ENCODE measurements at regions not wholly inside any gene's neighbourhood (a gene's known extent, or its start where the extent isn't known, plus 50 kb on each side); places are given as distances from the start of the nearest gene placed in this dataset.
A peak's percentile ranks its signal among the peaks of the same experiment; 100 is the strongest.

DNA sequence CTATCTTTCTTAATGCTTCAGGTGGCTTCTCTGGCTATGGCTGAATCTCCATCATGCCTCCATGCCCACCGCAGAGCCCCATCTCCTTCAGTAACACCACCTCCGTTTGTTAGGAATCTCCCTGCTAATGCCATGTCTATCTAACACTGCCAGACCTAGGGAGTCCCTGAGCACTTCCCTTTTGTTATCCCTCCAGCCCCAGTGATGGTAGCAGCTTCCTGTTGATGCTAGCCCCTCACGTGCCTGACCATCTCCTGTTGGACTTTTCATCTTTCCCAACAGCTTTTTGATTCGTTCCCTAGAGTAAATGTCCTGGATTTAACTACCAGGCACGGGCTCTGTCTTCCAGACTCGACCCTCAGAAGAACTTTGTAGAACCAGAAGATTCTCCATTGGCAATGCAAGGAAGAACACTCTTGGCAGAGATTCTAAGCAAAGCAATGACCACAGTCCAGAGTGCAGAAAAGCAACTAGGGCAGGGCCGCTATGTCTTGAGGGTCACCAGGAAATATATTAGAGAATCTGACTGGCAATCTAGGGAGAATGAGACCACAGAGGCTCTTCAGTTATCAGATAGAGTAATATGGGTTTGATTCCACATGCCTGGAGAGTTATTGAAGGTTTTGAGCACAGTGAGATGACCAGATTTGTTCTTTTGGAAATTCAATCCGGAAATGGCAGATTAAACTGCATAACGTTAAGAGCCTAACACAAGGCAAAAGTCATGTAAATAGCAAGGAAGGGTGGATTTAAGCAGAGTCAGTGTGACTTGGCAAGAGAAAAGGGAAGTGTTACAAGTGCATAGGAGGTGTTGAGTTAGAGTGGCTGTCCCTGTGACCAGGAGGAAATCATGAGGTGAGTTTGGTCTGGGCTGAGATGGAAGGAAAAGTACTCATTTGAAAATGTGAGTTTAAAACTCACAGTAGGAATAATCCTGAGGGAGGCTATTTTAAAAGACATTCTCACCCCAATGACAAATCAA lies 555.2 kb downstream of the ACTL7B start:
- TF ChIP-seq, protein P1, sequence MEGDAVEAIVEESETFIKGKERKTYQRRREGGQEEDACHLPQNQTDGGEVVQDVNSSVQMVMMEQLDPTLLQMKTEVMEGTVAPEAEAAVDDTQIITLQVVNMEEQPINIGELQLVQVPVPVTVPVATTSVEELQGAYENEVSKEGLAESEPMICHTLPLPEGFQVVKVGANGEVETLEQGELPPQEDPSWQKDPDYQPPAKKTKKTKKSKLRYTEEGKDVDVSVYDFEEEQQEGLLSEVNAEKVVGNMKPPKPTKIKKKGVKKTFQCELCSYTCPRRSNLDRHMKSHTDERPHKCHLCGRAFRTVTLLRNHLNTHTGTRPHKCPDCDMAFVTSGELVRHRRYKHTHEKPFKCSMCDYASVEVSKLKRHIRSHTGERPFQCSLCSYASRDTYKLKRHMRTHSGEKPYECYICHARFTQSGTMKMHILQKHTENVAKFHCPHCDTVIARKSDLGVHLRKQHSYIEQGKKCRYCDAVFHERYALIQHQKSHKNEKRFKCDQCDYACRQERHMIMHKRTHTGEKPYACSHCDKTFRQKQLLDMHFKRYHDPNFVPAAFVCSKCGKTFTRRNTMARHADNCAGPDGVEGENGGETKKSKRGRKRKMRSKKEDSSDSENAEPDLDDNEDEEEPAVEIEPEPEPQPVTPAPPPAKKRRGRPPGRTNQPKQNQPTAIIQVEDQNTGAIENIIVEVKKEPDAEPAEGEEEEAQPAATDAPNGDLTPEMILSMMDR (IDR thresholded peaks at IDR 0.05; ENCODE audit: poor library complexity): no peak
- no peak for TF ChIP-seq EZH2 (IDR thresholded peaks at IDR 0.05; ENCODE audit: borderline replicate concordance)
- TF ChIP-seq EZH2phosphoT487 (IDR thresholded peaks at IDR 0.05; ENCODE audit: low read depth, severe bottlenecking, unreplicated experiment): no peak
- H3K36me3 ChIP-seq (replicated peaks; ENCODE audit: insufficient read depth, low read depth): no peaks in the 10 kb centered on the region
- no peak for DNase-seq (ENCODE audit: low spot score)
- no peaks in the 10 kb centered on the region for H3K4me1 ChIP-seq (ENCODE audit: insufficient read depth)
- no peaks in the 10 kb centered on the region for H3K9me2 ChIP-seq (replicated peaks; ENCODE audit: insufficient read depth)
- H2AFZ ChIP-seq: no peak overlapping the region
- no peaks in the 10 kb centered on the region for H4K20me1 ChIP-seq (ENCODE audit: insufficient read depth, poor library complexity, severe bottlenecking)
- no peak overlapping the region for H3K4me3 ChIP-seq
- no peaks in the 10 kb centered on the region for H3K79me2 ChIP-seq
- H3K27ac ChIP-seq: no peak overlapping the region
- no peaks in the 10 kb centered on the region for H3K27me3 ChIP-seq
- WGBS (ENCODE audit: low lambda C conversion rate, missing lambda C conversion rate): 90% methylated on average over 9 of the region's 9 CpGs
- H3K4me2 ChIP-seq: no peak overlapping the region
- no peaks in the 10 kb centered on the region for H3K9me3 ChIP-seq (ENCODE audit: low read depth)

DNA sequence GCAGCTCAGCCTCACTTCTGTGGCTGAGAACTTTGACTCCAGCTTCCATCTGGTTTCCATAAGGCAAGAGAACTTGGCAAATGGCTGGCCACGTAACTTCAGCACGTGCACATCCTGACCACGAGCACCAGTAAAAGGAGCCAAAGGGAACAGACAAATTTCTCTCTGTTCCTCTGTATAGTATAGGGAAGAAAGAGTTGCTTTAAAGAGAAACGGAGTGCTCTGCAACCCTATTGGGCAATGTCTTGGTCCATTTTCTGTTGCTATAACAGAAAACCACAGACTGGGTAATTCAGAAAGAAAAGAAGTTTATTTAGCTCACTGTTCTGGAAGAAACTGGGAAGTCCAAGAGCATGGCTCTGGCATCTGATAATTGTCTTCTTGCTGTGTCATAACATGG lies 558.7 kb downstream of the ACTL7B start:
- Histone ChIP-seq H4K20me1 (ENCODE audit: insufficient read depth, poor library complexity, severe bottlenecking) (no peaks in the 10 kb centered on the region), H3K27ac (peak overlapping the region; percentile 5), H3K27me3 (no peaks in the 10 kb centered on the region), H2AFZ (no peak overlapping the region), H3K9me3 (ENCODE audit: low read depth) (no peaks in the 10 kb centered on the region), H3K4me1 (ENCODE audit: insufficient read depth) (no peaks in the 10 kb centered on the region), H3K36me3 (replicated peaks; ENCODE audit: insufficient read depth, low read depth) (no peaks in the 10 kb centered on the region), H3K9me2 (replicated peaks; ENCODE audit: insufficient read depth) (no peaks in the 10 kb centered on the region), H3K79me2 (no peaks in the 10 kb centered on the region), H3K4me3 (no peak overlapping the region), H3K4me2 (no peak overlapping the region)
- WGBS (ENCODE audit: low lambda C conversion rate, missing lambda C conversion rate): 72% methylated on average over 4 of the region's 4 CpGs
- no peak for TF ChIP-seq EZH2 (IDR thresholded peaks at IDR 0.05; ENCODE audit: borderline replicate concordance)
- DNase-seq (ENCODE audit: low spot score): no peak

DNA sequence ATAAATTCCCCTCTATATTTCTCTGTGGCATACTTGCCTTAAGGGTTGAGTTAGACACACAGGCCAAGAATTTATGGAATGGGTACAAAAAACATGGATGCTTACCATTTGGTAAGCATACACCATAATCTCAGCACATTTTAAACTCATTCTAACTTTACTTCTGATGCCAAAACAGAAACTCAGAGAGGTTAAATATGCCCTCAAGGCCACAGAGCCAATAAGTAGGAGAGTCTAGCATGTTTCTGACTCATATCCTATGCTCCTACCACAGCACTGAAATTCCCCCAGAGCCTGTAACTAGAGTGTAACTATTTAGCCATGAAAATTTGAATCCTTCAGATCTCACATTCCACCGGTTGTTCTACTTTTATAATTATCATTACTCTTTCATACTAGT lies 559.7 kb downstream of the ACTL7B start:
- 79% methylated on average over 1 of the region's 1 CpG for WGBS (ENCODE audit: low lambda C conversion rate, missing lambda C conversion rate)
- Histone ChIP-seq H3K9me3 (ENCODE audit: low read depth) (no peaks in the 10 kb centered on the region), H3K4me2 (no peak overlapping the region), H3K79me2 (no peaks in the 10 kb centered on the region), H3K9me2 (replicated peaks; ENCODE audit: insufficient read depth) (no peaks in the 10 kb centered on the region), H3K4me1 (ENCODE audit: insufficient read depth) (no peaks in the 10 kb centered on the region), H3K27me3 (no peaks in the 10 kb centered on the region), H4K20me1 (ENCODE audit: insufficient read depth, poor library complexity, severe bottlenecking) (no peaks in the 10 kb centered on the region), H2AFZ (no peak overlapping the region), H3K4me3 (no peak overlapping the region), H3K36me3 (replicated peaks; ENCODE audit: insufficient read depth, low read depth) (no peaks in the 10 kb centered on the region), H3K27ac (peak overlapping the region; percentile 16)
- TF ChIP-seq EZH2 (IDR thresholded peaks at IDR 0.05; ENCODE audit: borderline replicate concordance): no peak
- TF ChIP-seq, protein P1 (IDR thresholded peaks at IDR 0.05; ENCODE audit: poor library complexity): no peak
- no peak for TF ChIP-seq EZH2phosphoT487 (IDR thresholded peaks at IDR 0.05; ENCODE audit: low read depth, severe bottlenecking, unreplicated experiment)
- no peak for DNase-seq (ENCODE audit: low spot score)

DNA sequence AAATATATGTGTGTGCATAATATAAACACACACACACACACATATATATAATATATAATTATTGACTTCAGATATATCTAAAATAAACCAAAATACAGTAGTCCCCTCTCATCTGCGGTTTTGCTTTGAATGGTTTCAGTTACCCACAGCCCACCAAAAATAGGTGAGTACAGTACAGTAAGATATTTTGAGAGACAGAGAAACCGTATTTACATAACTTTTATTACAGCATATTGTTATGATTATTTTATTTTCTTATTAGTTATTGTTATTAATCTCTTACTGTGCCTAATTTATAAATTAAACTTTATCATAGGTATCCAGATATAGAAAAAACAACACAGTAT lies 564.2 kb downstream of the ACTL7B start:
- DNase-seq (ENCODE audit: low spot score): no peak
- Histone ChIP-seq H3K4me1 (ENCODE audit: insufficient read depth) (no peaks in the 10 kb centered on the region), H2AFZ (no peak overlapping the region), H3K36me3 (replicated peaks; ENCODE audit: insufficient read depth, low read depth) (no peaks in the 10 kb centered on the region), H3K9me2 (replicated peaks; ENCODE audit: insufficient read depth) (no peaks in the 10 kb centered on the region), H3K27ac (no peak overlapping the region), H3K4me3 (no peak overlapping the region), H3K27me3 (no peaks in the 10 kb centered on the region), H4K20me1 (ENCODE audit: insufficient read depth, poor library complexity, severe bottlenecking) (no peaks in the 10 kb centered on the region), H3K79me2 (no peaks in the 10 kb centered on the region), H3K9me3 (ENCODE audit: low read depth) (no peaks in the 10 kb centered on the region), H3K4me2 (no peak overlapping the region)
- 100% methylated on average over 2 of the region's 2 CpGs for WGBS (ENCODE audit: low lambda C conversion rate, missing lambda C conversion rate)
- TF ChIP-seq EZH2 (IDR thresholded peaks at IDR 0.05; ENCODE audit: borderline replicate concordance): no peak
- TF ChIP-seq EZH2phosphoT487 (IDR thresholded peaks at IDR 0.05; ENCODE audit: low read depth, severe bottlenecking, unreplicated experiment): no peak
- TF ChIP-seq, protein P1 (IDR thresholded peaks at IDR 0.05; ENCODE audit: poor library complexity): no peak
